HAP-1 (cell line): ENCODE measurements at regions not wholly inside any gene's neighbourhood (a gene's known extent, or its start where the extent isn't known, plus 50 kb on each side); places are given as distances from the start of the nearest gene placed in this dataset.

Source experiments
- DNase-seq, 2 experiments: peaks; one replicate each; pipeline ENCODE4 v3.0.0-alpha.2; 2016 to 2020; ENCODE audit warnings: low spot score in 2 of 2
- H3K27me3 ChIP-seq: fragments of 250-450 bp; sonication (Bioruptor Pico); 2 replicates; pipeline ENCODE4 v1.5.1; 2020; ENCODE audit warnings: low read depth, mild to moderate bottlenecking, moderate library complexity
- H3K36me3 ChIP-seq: fragments of 250-450 bp; sonication (Bioruptor Pico); replicated peaks from 2 replicates; pipeline ENCODE4 v1.5.1; 2020; ENCODE audit warnings: mild to moderate bottlenecking
- H3K4me1 ChIP-seq: fragments of 250-450 bp; sonication (Bioruptor Pico); 2 replicates; pipeline ENCODE4 v1.5.1; 2020; ENCODE audit warnings: mild to moderate bottlenecking
- H3K4me3 ChIP-seq: fragments of 250-450 bp; sonication (Bioruptor Pico); 2 replicates; pipeline ENCODE4 v1.5.1; 2020; ENCODE audit warnings: mild to moderate bottlenecking, moderate library complexity
- H3K9me3 ChIP-seq: fragments of 250-450 bp; sonication (Bioruptor Pico); 2 replicates; pipeline ENCODE4 v1.5.1; 2020; ENCODE audit warnings: mild to moderate bottlenecking, moderate library complexity
- in situ Hi-C: fragments of 300-500 bp; cut with MboI; formaldehyde crosslinking; loops from 3 replicates; pipeline ENCODE4 v1.14.3; 2020; ENCODE audit warnings: low sequenced_read_pairs, inconsistent platforms, mixed read lengths

GRCh38 chr5:166329149-166329800 lies 1962.2 kb upstream of the WWC1 start:
- H3K9me3 ChIP-seq = no peaks in the 10 kb centered on the region
- in situ Hi-C loops = no loop called here
- no peak for DNase-seq
- H3K4me3 ChIP-seq = no peak overlapping the region
- no peaks in the 10 kb centered on the region for H3K27me3 ChIP-seq
- H3K4me1 ChIP-seq = peaks cover 14% of the 10 kb centered on the region
- no peaks in the 10 kb centered on the region for H3K36me3 ChIP-seq

GRCh38 chr5:166330036-166330435 lies 1961.4 kb upstream of the WWC1 start:
- no peak for DNase-seq
- Histone ChIP-seq H3K4me1 (peaks cover 10% of the 10 kb centered on the region), H3K4me3 (no peak overlapping the region), H3K9me3 (no peaks in the 10 kb centered on the region), H3K36me3 (no peaks in the 10 kb centered on the region), H3K27me3 (no peaks in the 10 kb centered on the region)
- in situ Hi-C loops = no loop called here

- Histone ChIP-seq H3K9me3 (0 out of 2 replicates have a peak, but pooled peaks cover 2% of the 10 kb centered on the region), H3K27me3 (no peaks in the 10 kb centered on the region), H3K36me3 (no peaks in the 10 kb centered on the region), H3K4me1 (peaks cover 10% of the 10 kb centered on the region), H3K4me3 (no peak overlapping the region)
- no peak for DNase-seq
- in situ Hi-C loops = no loop called here
Observed at GRCh38 chr5:166331521-166331920, 1959.9 kb upstream of the WWC1 start.

- no peak overlapping the region for H3K4me3 ChIP-seq
- DNase-seq = no peak
- H3K4me1 ChIP-seq = peaks cover 19% of the 10 kb centered on the region
- H3K36me3 ChIP-seq = no peaks in the 10 kb centered on the region
- no peaks in the 10 kb centered on the region for H3K27me3 ChIP-seq
- in situ Hi-C loops = no loop called here
- 0 out of 2 replicates have a peak, but pooled peaks cover 2% of the 10 kb centered on the region for H3K9me3 ChIP-seq
Observed at GRCh38 chr5:166338801-166339200, 1952.6 kb upstream of the WWC1 start.

- Histone ChIP-seq H3K4me1 (peaks cover 31% of the 10 kb centered on the region), H3K36me3 (no peaks in the 10 kb centered on the region), H3K9me3 (0 out of 2 replicates have a peak, but pooled peaks cover 2% of the 10 kb centered on the region), H3K4me3 (no peak overlapping the region), H3K27me3 (no peaks in the 10 kb centered on the region)
- DNase-seq = no peak
- in situ Hi-C loops = no loop called here
Observed at GRCh38 chr5:166340039-166340438, 1951.4 kb upstream of the WWC1 start.

GRCh38 chr5:166341740-166342337 lies 1949.6 kb upstream of the WWC1 start:
- H3K9me3 ChIP-seq = no peaks in the 10 kb centered on the region
- peak; percentile 27 to 53 for DNase-seq
- no peak overlapping the region for H3K4me3 ChIP-seq

GRCh38 chr5:166342402-166342801 lies 1949.0 kb upstream of the WWC1 start:
- no peaks in the 10 kb centered on the region for H3K27me3 ChIP-seq
- no peaks in the 10 kb centered on the region for H3K36me3 ChIP-seq
- peaks cover 43% of the 10 kb centered on the region for H3K4me1 ChIP-seq
- H3K9me3 ChIP-seq = no peaks in the 10 kb centered on the region
- DNase-seq = peak; percentile 73 to 95
- H3K4me3 ChIP-seq = no peak overlapping the region
- in situ Hi-C loops = no loop called here

More at GRCh38 chr5:166341740-166342337, 1949.6 kb upstream of the WWC1 start:
- Histone ChIP-seq H3K27me3 (no peaks in the 10 kb centered on the region), H3K36me3 (no peaks in the 10 kb centered on the region), H3K4me1 (peaks cover 38% of the 10 kb centered on the region)
- in situ Hi-C loops = no loop called here

GRCh38 chr5:166346726-166347374 lies 1944.6 kb upstream of the WWC1 start:
- H3K36me3 ChIP-seq = no peaks in the 10 kb centered on the region

GRCh38 chr5:166349046-166349445 lies 1942.4 kb upstream of the WWC1 start:
- Histone ChIP-seq H3K27me3 (no peaks in the 10 kb centered on the region), H3K36me3 (no peaks in the 10 kb centered on the region), H3K9me3 (no peaks in the 10 kb centered on the region), H3K4me1 (peaks cover 40% of the 10 kb centered on the region), H3K4me3 (no peak overlapping the region)
- in situ Hi-C loops = no loop called here
- peak; percentile 86 to 95 for DNase-seq

More at GRCh38 chr5:166346726-166347374, 1944.6 kb upstream of the WWC1 start:
- peak; percentile 26 to 71 for DNase-seq
- no peaks in the 10 kb centered on the region for H3K9me3 ChIP-seq
- in situ Hi-C loops = no loop called here
- H3K27me3 ChIP-seq = no peaks in the 10 kb centered on the region
- H3K4me1 ChIP-seq = peaks cover 60% of the 10 kb centered on the region
- H3K4me3 ChIP-seq = no peak overlapping the region

- no peaks in the 10 kb centered on the region for H3K27me3 ChIP-seq
- peaks cover 16% of the 10 kb centered on the region for H3K4me1 ChIP-seq
- in situ Hi-C loops = no loop called here
- no peaks in the 10 kb centered on the region for H3K36me3 ChIP-seq
- no peak overlapping the region for H3K4me3 ChIP-seq
- H3K9me3 ChIP-seq = no peaks in the 10 kb centered on the region
- no peak for DNase-seq
Observed at GRCh38 chr5:166353580-166353979, 1937.9 kb upstream of the WWC1 start.

- Histone ChIP-seq H3K9me3 (no peaks in the 10 kb centered on the region), H3K4me1 (peaks cover 11% of the 10 kb centered on the region), H3K4me3 (no peak overlapping the region), H3K36me3 (no peaks in the 10 kb centered on the region), H3K27me3 (no peaks in the 10 kb centered on the region)
- DNase-seq = no peak
- in situ Hi-C loops = no loop called here
Observed at GRCh38 chr5:166354332-166354731, 1937.1 kb upstream of the WWC1 start.

- Histone ChIP-seq H3K9me3 (no peaks in the 10 kb centered on the region), H3K36me3 (no peaks in the 10 kb centered on the region), H3K4me3 (no peak overlapping the region), H3K4me1 (peaks cover 7% of the 10 kb centered on the region), H3K27me3 (no peaks in the 10 kb centered on the region)
- in situ Hi-C loops = no loop called here
- no peak for DNase-seq
Observed at GRCh38 chr5:166356096-166356495, 1935.3 kb upstream of the WWC1 start.

GRCh38 chr5:166358127-166358830 lies 1933.2 kb upstream of the WWC1 start:
- Histone ChIP-seq H3K4me3 (no peak overlapping the region), H3K36me3 (no peaks in the 10 kb centered on the region), H3K27me3 (no peaks in the 10 kb centered on the region), H3K4me1 (peaks cover 15% of the 10 kb centered on the region), H3K9me3 (no peaks in the 10 kb centered on the region)
- in situ Hi-C loops = no loop called here
- DNase-seq = no peak
